ENCODE measurements at regions not wholly inside any gene's neighbourhood (a gene's known extent, or its start where the extent isn't known, plus 50 kb on each side); places are given as distances from the start of the nearest gene placed in this dataset.
A peak's percentile ranks its signal among the peaks of the same experiment; 100 is the strongest.

- Histone ChIP-seq H3K27ac (no peak overlapping the region), H3K4me1 (replicated peaks in 1 of 2) (peaks cover 7 to 13% of the 10 kb centered on the region in 2 donors), H3K4me3 (no peak overlapping the region)
- ATAC-seq (replicated peaks in 6 of 8), result peak in 3 of 8 experiments; percentile 3 to 38 (median 26)
- in situ Hi-C loops (cut with MboI; ENCODE audit: low pct_unique_long_range_greater_than_20kb in 2 of 9, low sequenced_read_pairs in 9 of 9, unreplicated experiment in 9 of 9), result no loop called here
- 14 to 100% (median 76%) methylated on average over 1 to 4 of the region's 4 CpGs; no CpG with 5 or more reads in 2 of the 10 experiments for WGBS, 10 experiments
Measured at GRCh38 chr2:13596233-13596632, 879.5 kb downstream of the TRIB2 start.

- in situ Hi-C loops (cut with MboI; ENCODE audit: low pct_unique_long_range_greater_than_20kb in 2 of 9, low sequenced_read_pairs in 9 of 9, unreplicated experiment in 9 of 9), result no loop called here
- no peak for ATAC-seq (replicated peaks in 6 of 8)
- 6 to 100% (median 92%) methylated on average over 1 to 2 of the region's 2 CpGs for WGBS, 10 experiments
Measured at GRCh38 chr2:13597176-13597575, 880.4 kb downstream of the TRIB2 start.

GRCh38 chr2:13601506-13601905 lies 884.8 kb downstream of the TRIB2 start:
- Histone ChIP-seq H3K27ac (no peak overlapping the region), H3K4me3 (no peak overlapping the region), H3K4me1 (replicated peaks in 1 of 2) (peaks cover 0 to 5% of the 10 kb centered on the region in 2 donors)
- in situ Hi-C loops (cut with MboI; ENCODE audit: low pct_unique_long_range_greater_than_20kb in 2 of 9, low sequenced_read_pairs in 9 of 9, unreplicated experiment in 9 of 9), result no loop called here
- ATAC-seq (replicated peaks in 6 of 8), result no peak
- 0 to 100% (median 72%) methylated on average over 1 to 2 of the region's 2 CpGs; no CpG with 5 or more reads in 3 of the 10 experiments for WGBS, 10 experiments

More at GRCh38 chr2:13597176-13597575, 880.4 kb downstream of the TRIB2 start:
- no peak overlapping the region for H3K27ac ChIP-seq
- peaks cover 7 to 13% of the 10 kb centered on the region in 2 donors for H3K4me1 ChIP-seq (replicated peaks in 1 of 2)
- H3K4me3 ChIP-seq, result no peak overlapping the region

- H3K4me1 ChIP-seq (replicated peaks in 1 of 2), result peaks cover 0 to 7% of the 10 kb centered on the region in 2 donors
- peak in 5 of 8 experiments; percentile 36 to 89 (median 78) for ATAC-seq (replicated peaks in 6 of 8)
- 7 to 100% (median 79%) methylated on average over 1 to 3 of the region's 9 CpGs; no CpG with 5 or more reads in 2 of the 10 experiments for WGBS, 10 experiments
- no peak overlapping the region for H3K27ac ChIP-seq
- in situ Hi-C loops (cut with MboI; ENCODE audit: low pct_unique_long_range_greater_than_20kb in 2 of 9, low sequenced_read_pairs in 9 of 9, unreplicated experiment in 9 of 9), result no loop called here
- H3K4me3 ChIP-seq, result no peak overlapping the region
Measured at GRCh38 chr2:13604951-13605661, 888.4 kb downstream of the TRIB2 start.

- WGBS, 10 experiments, result 34 to 100% (median 72%) methylated on average over 1 to 2 of the region's 2 CpGs
- Histone ChIP-seq H3K4me3 (no peak overlapping the region), H3K4me1 (replicated peaks in 1 of 2) (peaks cover 0 to 7% of the 10 kb centered on the region in 2 donors), H3K27ac (no peak overlapping the region)
- in situ Hi-C loops (cut with MboI; ENCODE audit: low pct_unique_long_range_greater_than_20kb in 2 of 9, low sequenced_read_pairs in 9 of 9, unreplicated experiment in 9 of 9), result no loop called here
- peak in 5 of 8 experiments; percentile 69 to 88 (median 82) for ATAC-seq (replicated peaks in 6 of 8)
Measured at GRCh38 chr2:13607139-13607538, 890.4 kb downstream of the TRIB2 start.

- no peak for ATAC-seq (replicated peaks in 6 of 8)
- Histone ChIP-seq H3K4me1 (replicated peaks in 1 of 2) (no peaks in the 10 kb centered on the region), H3K4me3 (no peak overlapping the region), H3K27ac (no peak overlapping the region)
- 0% methylated on average over 1 of the region's 1 CpG; no CpG with 5 or more reads in 7 of the 10 experiments for WGBS, 10 experiments
- in situ Hi-C loops (cut with MboI; ENCODE audit: low pct_unique_long_range_greater_than_20kb in 2 of 9, low sequenced_read_pairs in 9 of 9, unreplicated experiment in 9 of 9), result no loop called here
Measured at GRCh38 chr2:13611939-13612338, 895.2 kb downstream of the TRIB2 start.

GRCh38 chr2:13616059-13616458 lies 899.3 kb downstream of the TRIB2 start:
- in situ Hi-C loops (cut with MboI; ENCODE audit: low pct_unique_long_range_greater_than_20kb in 2 of 9, low sequenced_read_pairs in 9 of 9, unreplicated experiment in 9 of 9), result no loop called here
- 20 to 100% (median 85%) methylated on average over 1 to 3 of the region's 15 CpGs; no CpG with 5 or more reads in 5 of the 10 experiments for WGBS, 10 experiments
- ATAC-seq (replicated peaks in 6 of 8), result no peak
- Histone ChIP-seq H3K27ac (no peak overlapping the region), H3K4me1 (replicated peaks in 1 of 2) (no peaks in the 10 kb centered on the region), H3K4me3 (no peak overlapping the region)

GRCh38 chr2:13616616-13617015 lies 899.9 kb downstream of the TRIB2 start:
- H3K27ac ChIP-seq, result no peak overlapping the region
- in situ Hi-C loops (cut with MboI; ENCODE audit: low pct_unique_long_range_greater_than_20kb in 2 of 9, low sequenced_read_pairs in 9 of 9, unreplicated experiment in 9 of 9), result no loop called here
- ATAC-seq (replicated peaks in 6 of 8), result peak in 2 of 8 experiments; percentile 17 to 50
- no peaks in the 10 kb centered on the region for H3K4me1 ChIP-seq (replicated peaks in 1 of 2)
- 14 to 100% (median 71%) methylated on average over 1 to 4 of the region's 5 CpGs; no CpG with 5 or more reads in 4 of the 10 experiments for WGBS, 10 experiments
- H3K4me3 ChIP-seq, result no peak overlapping the region

- no peaks in the 10 kb centered on the region for H3K4me1 ChIP-seq (replicated peaks in 1 of 2)
- H3K4me3 ChIP-seq, result no peak overlapping the region
- in situ Hi-C loops (cut with MboI; ENCODE audit: low pct_unique_long_range_greater_than_20kb in 2 of 9, low sequenced_read_pairs in 9 of 9, unreplicated experiment in 9 of 9), result no loop called here
- ATAC-seq (replicated peaks in 6 of 8), result peak in 4 of 8 experiments; percentile 45 to 64 (median 52)
- no peak overlapping the region for H3K27ac ChIP-seq
- 0 to 79% (median 60%) methylated on average over 1 of the region's 1 CpG; no CpG with 5 or more reads in 5 of the 10 experiments for WGBS, 10 experiments
Measured at GRCh38 chr2:13628122-13628521, 911.4 kb downstream of the TRIB2 start.

- WGBS, 10 experiments, result 0 to 89% (median 67%) methylated on average over 1 to 2 of the region's 2 CpGs; no CpG with 5 or more reads in 3 of the 10 experiments
- Histone ChIP-seq H3K4me3 (no peak overlapping the region), H3K27ac (no peak overlapping the region), H3K4me1 (replicated peaks in 1 of 2) (no peaks in the 10 kb centered on the region)
- in situ Hi-C loops (cut with MboI; ENCODE audit: low pct_unique_long_range_greater_than_20kb in 2 of 9, low sequenced_read_pairs in 9 of 9, unreplicated experiment in 9 of 9), result no loop called here
- ATAC-seq (replicated peaks in 6 of 8), result peak in 3 of 8 experiments; percentile 62 to 85 (median 65)
Measured at GRCh38 chr2:13638181-13638580, 921.4 kb downstream of the TRIB2 start.

GRCh38 chr2:13649918-13650317 lies 933.2 kb downstream of the TRIB2 start:
- 31 to 100% (median 100%) methylated on average over 1 of the region's 1 CpG; no CpG with 5 or more reads in 1 of the 10 experiments for WGBS, 10 experiments
- no peak overlapping the region for H3K4me3 ChIP-seq
- H3K4me1 ChIP-seq (replicated peaks in 1 of 2), result peaks cover 8 to 11% of the 10 kb centered on the region in 2 donors
- ATAC-seq (replicated peaks in 6 of 8), result peak in 2 of 8 experiments; percentile 57 to 59
- H3K27ac ChIP-seq, result no peak overlapping the region
- in situ Hi-C loops (cut with MboI; ENCODE audit: low pct_unique_long_range_greater_than_20kb in 2 of 9, low sequenced_read_pairs in 9 of 9, unreplicated experiment in 9 of 9), result no loop called here

- Histone ChIP-seq H3K27ac (no peak overlapping the region), H3K4me1 (replicated peaks in 1 of 2) (peaks cover 8 to 11% of the 10 kb centered on the region in 2 donors), H3K4me3 (no peak overlapping the region)
- in situ Hi-C loops (cut with MboI; ENCODE audit: low pct_unique_long_range_greater_than_20kb in 2 of 9, low sequenced_read_pairs in 9 of 9, unreplicated experiment in 9 of 9), result no loop called here
- WGBS, 10 experiments, result 17 to 71% (median 55%) methylated on average over 1 to 2 of the region's 3 CpGs; no CpG with 5 or more reads in 2 of the 10 experiments
- ATAC-seq (replicated peaks in 6 of 8), result peak in 4 of 8 experiments; percentile 17 to 53 (median 40)
Measured at GRCh38 chr2:13650586-13651180, 933.9 kb downstream of the TRIB2 start.

GRCh38 chr2:13651684-13652131 lies 935.0 kb downstream of the TRIB2 start:
- ATAC-seq (replicated peaks in 6 of 8), result no peak
- peaks cover 8 to 11% of the 10 kb centered on the region in 2 donors for H3K4me1 ChIP-seq (replicated peaks in 1 of 2)
- H3K27ac ChIP-seq, result no peak overlapping the region
- in situ Hi-C loops (cut with MboI; ENCODE audit: low pct_unique_long_range_greater_than_20kb in 2 of 9, low sequenced_read_pairs in 9 of 9, unreplicated experiment in 9 of 9), result no loop called here
- no peak overlapping the region for H3K4me3 ChIP-seq
